ENCODE measurements at regions not wholly inside any gene's neighbourhood (a gene's known extent, or its start where the extent isn't known, plus 50 kb on each side); places are given as distances from the start of the nearest gene placed in this dataset.
A peak's percentile ranks its signal among the peaks of the same experiment; 100 is the strongest.

DNA sequence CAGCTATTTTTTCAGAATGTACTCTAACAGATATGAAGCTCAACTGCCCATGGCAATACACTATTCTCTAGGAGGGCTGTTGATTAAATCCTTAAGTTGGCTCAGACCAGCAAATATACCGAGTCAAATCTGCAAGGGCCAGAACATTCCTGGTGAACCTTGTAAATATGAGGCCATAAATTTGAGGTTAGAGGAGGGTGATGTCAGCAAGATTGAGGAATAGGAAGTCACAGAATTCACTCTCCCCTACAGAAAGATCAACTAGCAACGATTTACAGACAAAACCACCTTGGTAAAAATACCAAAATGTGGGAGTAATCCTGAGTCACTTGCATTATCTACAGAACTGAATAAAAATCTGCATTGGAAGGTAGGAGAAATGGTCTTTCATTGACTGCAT is 399.3 kb downstream of the GPM6A start:
- peaks cover 32% of the 10 kb centered on the region for H3K9me3 ChIP-seq (ENCODE audit: control insufficient read depth, low read length)
- H3K27me3 ChIP-seq (replicated peaks; ENCODE audit: control insufficient read depth, insufficient read depth, low read length): no peaks in the 10 kb centered on the region
- H3K4me1 ChIP-seq (ENCODE audit: control insufficient read depth, insufficient read depth, low read length): peaks cover 11% of the 10 kb centered on the region
- peak; percentile 27 for DNase-seq (ENCODE audit: low read depth)
- H3K36me3 ChIP-seq (ENCODE audit: control insufficient read depth, insufficient read depth, low read length, severe bottlenecking): no peaks in the 10 kb centered on the region
- H3K4me3 ChIP-seq (ENCODE audit: low read length): no peak overlapping the region
- H3K9ac ChIP-seq (ENCODE audit: low read length): no peak overlapping the region

DNA sequence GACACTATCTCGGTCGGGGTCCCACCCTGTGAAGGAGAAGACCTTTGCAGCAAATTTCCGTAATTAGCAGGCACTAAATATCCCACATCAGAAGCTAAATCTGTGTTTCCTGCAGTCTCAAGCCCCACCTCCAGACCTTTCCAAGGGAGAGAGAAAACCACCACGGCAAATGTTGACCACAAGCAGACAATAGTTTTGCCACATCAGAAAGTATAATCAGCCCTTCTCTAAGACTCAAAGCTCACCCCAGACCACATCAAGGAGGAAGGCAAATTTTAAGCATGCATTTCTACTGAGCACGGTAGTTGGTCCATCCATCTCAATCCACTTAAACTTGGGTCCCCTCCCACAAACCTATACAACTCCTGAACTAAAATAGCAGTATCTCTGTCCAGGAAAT is 398.5 kb downstream of the GPM6A start:
- no peak for DNase-seq (ENCODE audit: low read depth)
- peaks cover 14% of the 10 kb centered on the region for H3K4me1 ChIP-seq (ENCODE audit: control insufficient read depth, insufficient read depth, low read length)
- H3K9me3 ChIP-seq (ENCODE audit: control insufficient read depth, low read length): peaks cover 32% of the 10 kb centered on the region
- no peaks in the 10 kb centered on the region for H3K27me3 ChIP-seq (replicated peaks; ENCODE audit: control insufficient read depth, insufficient read depth, low read length)
- no peak overlapping the region for H3K9ac ChIP-seq (ENCODE audit: low read length)
- no peak overlapping the region for H3K4me3 ChIP-seq (ENCODE audit: low read length)
- no peaks in the 10 kb centered on the region for H3K36me3 ChIP-seq (ENCODE audit: control insufficient read depth, insufficient read depth, low read length, severe bottlenecking)

- H3K36me3 ChIP-seq (ENCODE audit: control insufficient read depth, insufficient read depth, low read length, severe bottlenecking): no peaks in the 10 kb centered on the region
- no peak for DNase-seq (ENCODE audit: low read depth)
- H3K27me3 ChIP-seq (replicated peaks; ENCODE audit: control insufficient read depth, insufficient read depth, low read length): no peaks in the 10 kb centered on the region
- no peak overlapping the region for H3K4me3 ChIP-seq (ENCODE audit: low read length)
- H3K9ac ChIP-seq (ENCODE audit: low read length): no peak overlapping the region
- H3K4me1 ChIP-seq (ENCODE audit: control insufficient read depth, insufficient read depth, low read length): peaks cover 22% of the 10 kb centered on the region
- peaks cover 32% of the 10 kb centered on the region for H3K9me3 ChIP-seq (ENCODE audit: control insufficient read depth, low read length)
Measured at GRCh38 chr4:175414602-175415001, 397.5 kb downstream of the GPM6A start.

DNA sequence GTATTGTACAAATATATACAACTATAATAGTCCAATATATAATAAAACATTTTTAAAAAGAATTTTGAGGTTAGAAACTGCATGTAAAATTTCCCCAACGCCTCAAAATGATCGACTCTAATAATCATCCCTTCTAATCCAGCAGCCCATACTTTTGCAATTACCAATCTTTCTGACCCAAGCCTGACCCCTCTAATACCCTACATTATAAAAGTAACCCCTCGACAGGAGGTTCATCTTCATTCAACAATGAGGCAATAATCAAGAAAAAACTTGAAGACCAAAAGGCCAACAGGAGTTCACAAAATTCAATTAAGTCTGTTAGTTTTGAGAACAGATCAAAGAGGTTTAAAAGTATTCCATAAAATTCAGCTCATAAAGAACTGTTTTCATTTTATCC is 393.5 kb downstream of the GPM6A start:
- H3K9me3 ChIP-seq (ENCODE audit: control insufficient read depth, low read length): peaks cover 32% of the 10 kb centered on the region
- H3K4me3 ChIP-seq (ENCODE audit: low read length): no peak overlapping the region
- no peak for DNase-seq (ENCODE audit: low read depth)
- no peaks in the 10 kb centered on the region for H3K36me3 ChIP-seq (ENCODE audit: control insufficient read depth, insufficient read depth, low read length, severe bottlenecking)
- no peak overlapping the region for H3K9ac ChIP-seq (ENCODE audit: low read length)
- H3K27me3 ChIP-seq (replicated peaks; ENCODE audit: control insufficient read depth, insufficient read depth, low read length): no peaks in the 10 kb centered on the region
- H3K4me1 ChIP-seq (ENCODE audit: control insufficient read depth, insufficient read depth, low read length): peaks cover 32% of the 10 kb centered on the region

- H3K9ac ChIP-seq (ENCODE audit: low read length): peak overlapping the region; percentile 70
- H3K9me3 ChIP-seq (ENCODE audit: control insufficient read depth, low read length): peaks cover 24% of the 10 kb centered on the region
- peaks cover 40% of the 10 kb centered on the region for H3K4me1 ChIP-seq (ENCODE audit: control insufficient read depth, insufficient read depth, low read length)
- H3K4me3 ChIP-seq (ENCODE audit: low read length): no peak overlapping the region
- peak; percentile 97 for DNase-seq (ENCODE audit: low read depth)
- no peaks in the 10 kb centered on the region for H3K36me3 ChIP-seq (ENCODE audit: control insufficient read depth, insufficient read depth, low read length, severe bottlenecking)
- H3K27me3 ChIP-seq (replicated peaks; ENCODE audit: control insufficient read depth, insufficient read depth, low read length): no peaks in the 10 kb centered on the region
Measured at GRCh38 chr4:175419236-175419718, 392.8 kb downstream of the GPM6A start.

DNA sequence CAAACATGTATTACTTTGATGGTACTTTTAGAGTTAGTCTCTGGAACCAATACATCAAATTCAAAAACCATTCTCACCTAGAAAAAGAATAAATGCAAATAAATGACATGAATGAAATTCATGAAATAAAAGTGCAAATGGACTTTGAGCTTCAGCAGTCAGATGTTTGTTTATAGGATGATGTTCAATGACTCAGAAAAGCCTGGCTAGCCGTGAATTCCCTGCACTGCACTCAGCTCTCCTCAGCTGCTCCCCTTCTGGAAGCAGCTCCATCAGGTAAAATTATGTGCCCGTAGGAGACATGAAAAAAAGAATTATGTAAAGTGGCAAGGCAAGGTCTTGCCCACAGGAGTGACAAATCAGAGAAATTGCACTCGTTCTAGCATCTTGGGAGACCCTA is 390.6 kb downstream of the GPM6A start:
- H3K4me3 ChIP-seq (ENCODE audit: low read length): no peak overlapping the region
- peaks cover 10% of the 10 kb centered on the region for H3K9me3 ChIP-seq (ENCODE audit: control insufficient read depth, low read length)
- H3K27me3 ChIP-seq (replicated peaks; ENCODE audit: control insufficient read depth, insufficient read depth, low read length): no peaks in the 10 kb centered on the region
- H3K4me1 ChIP-seq (ENCODE audit: control insufficient read depth, insufficient read depth, low read length): peaks cover 41% of the 10 kb centered on the region
- DNase-seq (ENCODE audit: low read depth): peak; percentile 57
- peak overlapping the region; percentile 5 for H3K9ac ChIP-seq (ENCODE audit: low read length)
- no peaks in the 10 kb centered on the region for H3K36me3 ChIP-seq (ENCODE audit: control insufficient read depth, insufficient read depth, low read length, severe bottlenecking)

- Histone ChIP-seq H3K9ac (ENCODE audit: low read length) (peak overlapping the region; percentile 5), H3K36me3 (ENCODE audit: control insufficient read depth, insufficient read depth, low read length, severe bottlenecking) (no peaks in the 10 kb centered on the region), H3K4me1 (ENCODE audit: control insufficient read depth, insufficient read depth, low read length) (peaks cover 41% of the 10 kb centered on the region), H3K27me3 (replicated peaks; ENCODE audit: control insufficient read depth, insufficient read depth, low read length) (no peaks in the 10 kb centered on the region), H3K4me3 (ENCODE audit: low read length) (no peak overlapping the region), H3K9me3 (ENCODE audit: control insufficient read depth, low read length) (peaks cover 3% of the 10 kb centered on the region)
- peak; percentile 60 for DNase-seq (ENCODE audit: low read depth)
Measured at GRCh38 chr4:175422331-175422730, 389.7 kb downstream of the GPM6A start.

DNA sequence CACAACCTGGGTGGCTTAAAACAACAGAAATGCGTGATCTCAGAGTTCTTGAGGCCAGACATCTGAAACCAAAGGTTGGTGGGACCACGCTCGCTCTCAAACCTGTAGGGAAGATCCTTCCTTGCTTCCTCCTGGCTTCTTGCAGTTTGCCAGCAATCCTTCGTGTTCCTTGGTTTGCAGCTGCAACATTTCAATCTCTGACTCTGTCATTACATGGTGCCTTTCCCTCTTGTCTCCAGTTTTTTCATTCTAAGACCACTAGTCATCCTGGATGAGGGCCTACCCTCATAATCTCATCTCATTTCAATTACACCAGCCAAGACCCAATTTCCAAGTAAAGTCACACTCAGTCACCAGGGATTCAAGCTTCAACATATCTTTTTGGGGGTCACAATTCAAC is 388.0 kb downstream of the GPM6A start:
- Histone ChIP-seq H3K9me3 (ENCODE audit: control insufficient read depth, low read length) (no peaks in the 10 kb centered on the region), H3K4me3 (ENCODE audit: low read length) (no peak overlapping the region), H3K36me3 (ENCODE audit: control insufficient read depth, insufficient read depth, low read length, severe bottlenecking) (no peaks in the 10 kb centered on the region), H3K9ac (ENCODE audit: low read length) (no peak overlapping the region), H3K4me1 (ENCODE audit: control insufficient read depth, insufficient read depth, low read length) (peaks cover 33% of the 10 kb centered on the region), H3K27me3 (replicated peaks; ENCODE audit: control insufficient read depth, insufficient read depth, low read length) (no peaks in the 10 kb centered on the region)
- no peak for DNase-seq (ENCODE audit: low read depth)

DNA sequence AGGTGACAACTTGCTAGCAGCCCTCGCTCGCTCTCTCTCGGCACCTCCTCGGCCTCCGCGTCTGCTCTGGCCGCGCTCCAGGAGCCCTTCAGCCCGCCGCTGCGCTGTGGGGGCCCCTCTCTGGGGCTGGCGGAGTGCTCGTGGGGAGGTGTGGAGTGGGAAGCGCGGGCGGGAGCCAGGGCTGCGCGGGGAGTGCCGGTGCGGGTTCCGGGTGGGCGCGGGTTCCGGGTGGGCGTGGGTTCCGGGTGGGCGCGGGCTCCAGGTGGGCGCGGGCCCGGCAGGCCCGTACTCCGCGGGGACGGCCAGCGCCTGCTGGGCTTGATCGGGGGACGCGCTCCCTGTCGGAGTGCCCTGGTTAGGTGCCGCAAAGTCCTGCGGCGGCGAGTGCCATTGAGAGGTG is 384.3 kb downstream of the GPM6A start:
- DNase-seq (ENCODE audit: low read depth): no peak

DNA sequence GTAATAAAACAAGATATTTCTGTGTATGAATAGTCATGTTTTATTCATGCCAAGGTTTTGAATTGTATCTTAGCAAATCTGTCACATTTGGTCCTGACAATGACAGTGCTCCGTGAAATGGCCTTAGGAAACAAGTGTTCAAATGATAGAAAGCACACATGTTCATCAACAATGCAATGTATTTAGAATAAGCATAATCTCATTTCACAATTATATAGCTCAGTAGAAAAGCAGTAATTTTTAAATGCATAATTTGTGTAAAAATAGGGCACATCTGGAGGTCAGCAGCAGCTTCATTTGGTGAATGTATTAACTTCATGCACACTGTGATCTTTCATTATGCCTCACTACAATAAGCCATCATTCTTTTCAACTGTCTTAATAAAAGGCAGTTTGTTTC is 380.4 kb downstream of the GPM6A start:
- Histone ChIP-seq H3K27me3 (replicated peaks; ENCODE audit: control insufficient read depth, insufficient read depth, low read length) (no peaks in the 10 kb centered on the region), H3K9ac (ENCODE audit: low read length) (no peak overlapping the region), H3K4me1 (ENCODE audit: control insufficient read depth, insufficient read depth, low read length) (no peaks in the 10 kb centered on the region), H3K36me3 (ENCODE audit: control insufficient read depth, insufficient read depth, low read length, severe bottlenecking) (no peaks in the 10 kb centered on the region), H3K4me3 (ENCODE audit: low read length) (no peak overlapping the region), H3K9me3 (ENCODE audit: control insufficient read depth, low read length) (no peaks in the 10 kb centered on the region)
- DNase-seq (ENCODE audit: low read depth): no peak

More for the DNA sequence above, 384.3 kb downstream of the GPM6A start:
- Histone ChIP-seq H3K9ac (ENCODE audit: low read length) (no peak overlapping the region), H3K4me3 (ENCODE audit: low read length) (no peak overlapping the region), H3K36me3 (ENCODE audit: control insufficient read depth, insufficient read depth, low read length, severe bottlenecking) (no peaks in the 10 kb centered on the region), H3K4me1 (ENCODE audit: control insufficient read depth, insufficient read depth, low read length) (peaks cover 11% of the 10 kb centered on the region), H3K9me3 (ENCODE audit: control insufficient read depth, low read length) (no peaks in the 10 kb centered on the region), H3K27me3 (replicated peaks; ENCODE audit: control insufficient read depth, insufficient read depth, low read length) (no peaks in the 10 kb centered on the region)

- Histone ChIP-seq H3K9ac (ENCODE audit: low read length) (no peak overlapping the region), H3K9me3 (ENCODE audit: control insufficient read depth, low read length) (no peaks in the 10 kb centered on the region), H3K4me1 (ENCODE audit: control insufficient read depth, insufficient read depth, low read length) (no peaks in the 10 kb centered on the region), H3K36me3 (ENCODE audit: control insufficient read depth, insufficient read depth, low read length, severe bottlenecking) (no peaks in the 10 kb centered on the region), H3K27me3 (replicated peaks; ENCODE audit: control insufficient read depth, insufficient read depth, low read length) (no peaks in the 10 kb centered on the region), H3K4me3 (ENCODE audit: low read length) (no peak overlapping the region)
- peak; percentile 8 for DNase-seq (ENCODE audit: low read depth)
Measured at GRCh38 chr4:175435381-175435783, 376.7 kb downstream of the GPM6A start.

DNA sequence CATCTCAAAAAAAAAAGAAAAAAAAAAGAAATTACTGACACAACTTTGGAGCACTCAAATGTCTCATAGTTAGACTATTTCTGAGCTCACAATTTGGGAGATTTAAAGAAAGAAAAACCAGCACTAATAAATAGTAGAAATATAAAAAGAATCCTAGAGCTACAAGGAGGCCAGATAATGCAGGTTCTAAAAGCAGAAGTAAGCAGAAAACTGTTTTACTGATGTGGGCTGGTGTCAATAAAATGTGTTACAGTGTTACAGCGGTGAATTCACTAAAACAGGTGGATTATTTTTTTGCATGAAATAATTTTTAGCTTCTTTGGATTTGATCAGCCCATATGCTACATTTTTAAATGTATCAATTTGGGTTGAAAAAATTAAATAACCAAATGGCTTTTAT is 375.9 kb downstream of the GPM6A start:
- no peaks in the 10 kb centered on the region for H3K9me3 ChIP-seq (ENCODE audit: control insufficient read depth, low read length)
- no peak for DNase-seq (ENCODE audit: low read depth)
- no peaks in the 10 kb centered on the region for H3K27me3 ChIP-seq (replicated peaks; ENCODE audit: control insufficient read depth, insufficient read depth, low read length)
- no peak overlapping the region for H3K9ac ChIP-seq (ENCODE audit: low read length)
- no peaks in the 10 kb centered on the region for H3K36me3 ChIP-seq (ENCODE audit: control insufficient read depth, insufficient read depth, low read length, severe bottlenecking)
- no peak overlapping the region for H3K4me3 ChIP-seq (ENCODE audit: low read length)
- H3K4me1 ChIP-seq (ENCODE audit: control insufficient read depth, insufficient read depth, low read length): no peaks in the 10 kb centered on the region
